Adrenal gland (tissue), 5 donors: ENCODE measurements at regions not wholly inside any gene's neighbourhood (a gene's known extent, or its start where the extent isn't known, plus 50 kb on each side); places are given as distances from the start of the nearest gene placed in this dataset.

Source experiments
- CTCF ChIP-seq, 6 experiments: fragments of 450-650 bp in 4 of 6; fragments of 200-600 bp in 2 of 6; sonication (generic) in 1 of 6; IDR thresholded peaks; 1 replicate in 5 of 6; 2 replicates in 1 of 6; pipeline versions ENCODE4 v1.5.1 to v1.8.0; 2016 to 2021; ENCODE audit warnings: antibody characterized with exemption in 6 of 6, mild to moderate bottlenecking in 2 of 6, moderate library complexity in 1 of 6
- POLR2A ChIP-seq, 2 donors: fragments of 450-650 bp; IDR thresholded peaks; one replicate each; pipeline ENCODE4 v1.6.1; 2017; ENCODE audit warnings: antibody characterized with exemption in 2 of 2, mild to moderate bottlenecking in 2 of 2, moderate library complexity in 1 of 2
- donor health status: DM: no; HTN: no; CAD: no.

- TF ChIP-seq CTCF (IDR thresholded peaks at IDR 0.05), result no peak
- TF ChIP-seq POLR2A (IDR thresholded peaks at IDR 0.05), result no peak
Observed at GRCh38 chr1:208438112-208438699, 194.0 kb upstream of the PLXNA2 start.
